ENCODE measurements at regions not wholly inside any gene's neighbourhood (a gene's known extent, or its start where the extent isn't known, plus 50 kb on each side); places are given as distances from the start of the nearest gene placed in this dataset.
"Not testable (repeated sequence)": the region's sequence is repeated elsewhere in the genome, so short reads cannot be mapped to it uniquely, and the experiment has no call there.

- DNase-seq (ENCODE audit: insufficient read length, low spot score) (no peak), FAIRE-seq (no peak)
Observed at GRCh38 chr3:171979081-171979480, 60.3 kb upstream of the FNDC3B start.

- no peak for FAIRE-seq
- DNase-seq (ENCODE audit: insufficient read length, low spot score) = no peak
Observed at GRCh38 chr3:171980578-171981270, 58.7 kb upstream of the FNDC3B start.

GRCh38 chr3:171981271-171981605 is 58.1 kb upstream of the FNDC3B start:
- DNase-seq (ENCODE audit: insufficient read length, low spot score) (no peak), FAIRE-seq (no peak)

- no peak for FAIRE-seq
Observed at GRCh38 chr3:171982828-171983227, 56.5 kb upstream of the FNDC3B start.

GRCh38 chr3:171983685-171984084 is 55.7 kb upstream of the FNDC3B start:
- DNase-seq (ENCODE audit: insufficient read length, low spot score); FAIRE-seq: not testable (repeated sequence)

More at GRCh38 chr3:171982828-171983227, 56.5 kb upstream of the FNDC3B start:
- DNase-seq (ENCODE audit: insufficient read length, low spot score) = no peak

GRCh38 chr3:171984883-171985282 is 54.5 kb upstream of the FNDC3B start:
- no peak for DNase-seq (ENCODE audit: insufficient read length, low spot score)
- no peak for FAIRE-seq

GRCh38 chr3:171986176-171986575 is 53.2 kb upstream of the FNDC3B start:
- no peak for FAIRE-seq
- no peak for DNase-seq (ENCODE audit: insufficient read length, low spot score)

- DNase-seq (ENCODE audit: insufficient read length, low spot score) (no peak), FAIRE-seq (no peak)
Observed at GRCh38 chr3:171986757-171987518, 52.4 kb upstream of the FNDC3B start.
